H1 (cell line): ENCODE measurements at regions not wholly inside any gene's neighbourhood (a gene's known extent, or its start where the extent isn't known, plus 50 kb on each side); places are given as distances from the start of the nearest gene placed in this dataset.

ENCODE experiments used
- CTCF ChIA-PET: fragments of 300-600 bp; sonication (Branson Sonifier 250); formaldehyde crosslinking; loops from one replicate; lab custom pipeline; 2021; ENCODE audit not compliant: partially characterized antibody; lab: Charles Lee
- POLR2A ChIA-PET: fragments of 300-600 bp; sonication (Branson Sonifier 250); formaldehyde crosslinking; loops from one replicate; lab custom pipeline; 2021; ENCODE audit warnings: inconsistent platforms; ENCODE audit not compliant: partially characterized antibody; lab: Charles Lee
- DNase-seq, 2 experiments: peaks; one replicate each; pipeline versions ENCODE4 v3.0.0 to v3.0.0-alpha.2; 2010 to 2022; ENCODE audit warnings: low spot score in 2 of 2, low read depth in 1 of 2, mixed read lengths in 1 of 2
- FAIRE-seq: peaks from 2 replicates; lab custom pipeline; 2011; peaks lifted over from hg19 to GRCh38; lab: Jason Lieb, UNC
- H2AFZ ChIP-seq: 2 replicates; pipeline ENCODE4 v1.8.1; 2012; ENCODE audit warnings: low read length, inconsistent platforms
- H2AK5ac ChIP-seq: 2 replicates; pipeline ENCODE4 v1.6.1; 2013; ENCODE audit warnings: low read depth, low read length
- H2BK120ac ChIP-seq: replicated peaks from 2 replicates; pipeline ENCODE3; 2013; ENCODE audit warnings: low read depth, low read length, inconsistent platforms
- H2BK12ac ChIP-seq: 2 replicates; pipeline ENCODE4 v1.6.1; 2013; ENCODE audit warnings: low read depth, low read length
- H2BK15ac ChIP-seq: 2 replicates; pipeline ENCODE4 v1.6.1; 2013; ENCODE audit warnings: low read length
- H2BK20ac ChIP-seq: 2 replicates; pipeline ENCODE4 v1.6.1; 2013; ENCODE audit warnings: low read length
- H2BK5ac ChIP-seq: 2 replicates; pipeline ENCODE4 v1.6.1; 2013; ENCODE audit warnings: low read depth, low read length
- H3K14ac ChIP-seq: 2 replicates; pipeline ENCODE4 v1.6.1; 2013; ENCODE audit warnings: inconsistent platforms; ENCODE audit not compliant: insufficient read length
- H3K18ac ChIP-seq: 2 replicates; pipeline ENCODE4 v1.6.1; 2013; ENCODE audit warnings: low read length; ENCODE audit errors: extremely low read depth
- H3K23ac ChIP-seq: 2 replicates; pipeline ENCODE4 v1.6.1; 2013; ENCODE audit warnings: inconsistent platforms; ENCODE audit not compliant: insufficient read length
- H3K23me2 ChIP-seq: 2 replicates; pipeline ENCODE4 v1.6.1; 2013; ENCODE audit warnings: low read depth, low read length
- H3K27ac ChIP-seq: 2 replicates; pipeline ENCODE4 v1.6.1; 2011; ENCODE audit warnings: low read depth, low read length, inconsistent platforms
- H3K27me3 ChIP-seq, 4 experiments: replicated peaks in 1 of 4; 1 replicate in 1 of 4; 2 replicates in 3 of 4; pipeline versions ENCODE4 v1.6.1 to v1.8.1; 2011 to 2013; ENCODE audit warnings: low read length in 3 of 4, mild to moderate bottlenecking in 3 of 4, inconsistent platforms in 2 of 4, mixed read lengths in 2 of 4, moderate library complexity in 1 of 4; ENCODE audit not compliant: control insufficient read depth in 3 of 4, insufficient read depth in 3 of 4; ENCODE audit errors: extremely low read depth in 1 of 4
- H3K36me3 ChIP-seq, 4 experiments: 2 replicates each; pipeline versions ENCODE4 v1.6.1 to v1.8.1; 2011 to 2013; ENCODE audit warnings: mild to moderate bottlenecking in 4 of 4, low read length in 3 of 4, moderate library complexity in 2 of 4, control low read depth in 1 of 4, inconsistent platforms in 1 of 4; ENCODE audit not compliant: insufficient read depth in 4 of 4, control insufficient read depth in 2 of 4
- H3K4ac ChIP-seq: replicated peaks from 2 replicates; pipeline ENCODE3; 2013; ENCODE audit warnings: low read length, low read depth, mixed read lengths, inconsistent platforms; ENCODE audit not compliant: insufficient read length
- H3K4me1 ChIP-seq, 4 experiments: replicated peaks in 1 of 4; 1 replicate in 1 of 4; 2 replicates in 3 of 4; pipeline versions ENCODE4 v1.6.1 to v1.8.1; 2011 to 2013; ENCODE audit warnings: low read length in 3 of 4, inconsistent platforms in 2 of 4, mixed read lengths in 1 of 4; ENCODE audit not compliant: insufficient read depth in 4 of 4, control insufficient read depth in 3 of 4
- H3K4me2 ChIP-seq, 2 experiments: 2 replicates each; pipeline versions ENCODE4 v1.6.1 to v1.8.1; 2011 to 2013; ENCODE audit warnings: low read depth in 2 of 2, low read length in 2 of 2, control low read depth in 1 of 2, inconsistent platforms in 1 of 2, mild to moderate bottlenecking in 1 of 2; ENCODE audit not compliant: insufficient read depth in 1 of 2
- H3K4me3 ChIP-seq, 4 experiments: fragments of 200-600, 300-600 bp in 1 of 4; sonication (generic), shearing (Covaris generic), sonication (Bioruptor Twin) in 1 of 4; 2 replicates each; pipeline versions ENCODE4 v1.5.1 to v1.8.1; 2011 to 2016; ENCODE audit warnings: low read length in 4 of 4, low read depth in 3 of 4, control low read depth in 2 of 4, inconsistent platforms in 2 of 4, mild to moderate bottlenecking in 2 of 4, mixed read lengths in 1 of 4, moderate library complexity in 1 of 4; ENCODE audit not compliant: insufficient read depth in 2 of 4; ENCODE audit errors: extremely low read depth in 1 of 4
- H3K56ac ChIP-seq: replicated peaks from 2 replicates; pipeline ENCODE3; 2013; ENCODE audit warnings: low read depth, mild to moderate bottlenecking, mixed read lengths, low read length, inconsistent platforms; ENCODE audit not compliant: insufficient read length
- H3K79me1 ChIP-seq: 2 replicates; pipeline ENCODE4 v1.6.1; 2013; ENCODE audit warnings: low read depth, low read length, control low read depth
- H3K79me2 ChIP-seq, 2 experiments: 2 replicates each; pipeline versions ENCODE4 v1.6.1 to v1.8.1; 2012 to 2013; ENCODE audit warnings: low read length in 2 of 2, mild to moderate bottlenecking in 2 of 2, inconsistent platforms in 1 of 2; ENCODE audit not compliant: insufficient read depth in 2 of 2, control insufficient read depth in 1 of 2
- H3K9ac ChIP-seq, 4 experiments: replicated peaks in 1 of 4; 1 replicate in 1 of 4; 2 replicates in 3 of 4; pipeline versions ENCODE4 v1.6.1 to v1.8.1; 2011 to 2013; ENCODE audit warnings: low read depth in 3 of 4, low read length in 3 of 4, control low read depth in 2 of 4, mild to moderate bottlenecking in 2 of 4, moderate library complexity in 2 of 4, inconsistent platforms in 1 of 4; ENCODE audit errors: extremely low read depth in 1 of 4
- H3K9me3 ChIP-seq, 2 experiments: 2 replicates each; pipeline versions ENCODE4 v1.6.1 to v1.8.1; 2012 to 2013; ENCODE audit warnings: mild to moderate bottlenecking in 2 of 2, moderate library complexity in 2 of 2, control low read depth in 1 of 2, inconsistent platforms in 1 of 2, low read depth in 1 of 2, low read length in 1 of 2, mixed read lengths in 1 of 2; ENCODE audit not compliant: insufficient read depth in 2 of 2
- H4K20me1 ChIP-seq, 2 experiments: replicated peaks in 1 of 2; 2 replicates each; pipeline versions ENCODE3 to v1.8.1; 2011 to 2013; ENCODE audit warnings: inconsistent platforms in 2 of 2, low read length in 2 of 2, mild to moderate bottlenecking in 1 of 2; ENCODE audit not compliant: insufficient read depth in 2 of 2, control insufficient read depth in 1 of 2
- H4K5ac ChIP-seq: 2 replicates; pipeline ENCODE4 v1.6.1; 2013; ENCODE audit warnings: low read length, low read depth, mixed read lengths, inconsistent platforms; ENCODE audit not compliant: insufficient read length
- H4K8ac ChIP-seq: 2 replicates; pipeline ENCODE4 v1.8.0; 2013; ENCODE audit warnings: mild to moderate bottlenecking, moderate library complexity, low read length, inconsistent platforms; ENCODE audit not compliant: insufficient read depth; ENCODE audit errors: extremely low read depth
- H4K91ac ChIP-seq: replicated peaks from 2 replicates; pipeline ENCODE3; 2013; ENCODE audit warnings: low read length, mixed read lengths, inconsistent platforms; ENCODE audit not compliant: insufficient read length
- CEBPB ChIP-seq: IDR thresholded peaks from 2 replicates; pipeline ENCODE4 v1.6.1; 2012; ENCODE audit warnings: low read depth, low read length
- CTBP2 ChIP-seq: IDR thresholded peaks from 2 replicates; pipeline ENCODE4 v1.7.0; 2011; ENCODE audit warnings: borderline replicate concordance, mild to moderate bottlenecking, moderate library complexity, mixed read lengths, low read length; ENCODE audit not compliant: insufficient read depth, insufficient read length
- EGR1 ChIP-seq: IDR thresholded peaks from 2 replicates; pipeline ENCODE4 v1.6.1; 2011; ENCODE audit warnings: low read depth, low read length, borderline replicate concordance
- FOSL1 ChIP-seq: IDR thresholded peaks from 2 replicates; pipeline ENCODE4 v1.6.1; 2011; ENCODE audit warnings: mild to moderate bottlenecking, low read depth, low read length, moderate library complexity; ENCODE audit not compliant: insufficient read depth
- HDAC2 ChIP-seq, 2 experiments: fragments of 300-600 bp in 1 of 2; sonication (generic) in 1 of 2; IDR thresholded peaks; 2 replicates each; pipeline ENCODE4 v1.6.1; 2011 to 2012; ENCODE audit warnings: low read depth in 2 of 2, low read length in 2 of 2, mild to moderate bottlenecking in 2 of 2, moderate library complexity in 2 of 2, borderline replicate concordance in 1 of 2, inconsistent platforms in 1 of 2
- POLR2A ChIP-seq, 2 experiments: IDR thresholded peaks; 1 replicate in 1 of 2; 2 replicates in 1 of 2; pipeline ENCODE4 v1.6.1; 2011; ENCODE audit warnings: low read depth in 2 of 2, low read length in 2 of 2, mild to moderate bottlenecking in 2 of 2; ENCODE audit errors: control extremely low read depth in 1 of 2
- RAD21 ChIP-seq, 2 experiments: IDR thresholded peaks in 1 of 2; conservative IDR thresholded peaks in 1 of 2; 2 replicates each; pipeline ENCODE4 v1.6.1; 2011; ENCODE audit warnings: low read depth in 2 of 2, low read length in 2 of 2, improper control_type of control experiment in 1 of 2, inconsistent platforms in 1 of 2, mild to moderate bottlenecking in 1 of 2, moderate library complexity in 1 of 2
- RFX5 ChIP-seq: IDR thresholded peaks from 2 replicates; pipeline ENCODE4 v1.6.1; 2011; ENCODE audit warnings: low read depth, low read length, improper control_type of control experiment, borderline replicate concordance
- RXRA ChIP-seq: IDR thresholded peaks from 2 replicates; pipeline ENCODE4 v1.6.1; 2011; ENCODE audit warnings: low read depth, mild to moderate bottlenecking, low read length, moderate library complexity; ENCODE audit not compliant: insufficient read depth
- SIX5 ChIP-seq: IDR thresholded peaks from 2 replicates; pipeline ENCODE4 v1.6.1; 2011; ENCODE audit warnings: mild to moderate bottlenecking, low read depth, low read length
- SUZ12 ChIP-seq: fragments of 200-600 bp; sonication (generic); IDR thresholded peaks from 2 replicates; pipeline ENCODE4 v1.6.1; 2012; ENCODE audit warnings: mild to moderate bottlenecking, inconsistent platforms, low read length, moderate library complexity, mixed read lengths
- TAF1 ChIP-seq: IDR thresholded peaks from 2 replicates; pipeline ENCODE4 v1.6.1; 2011; ENCODE audit warnings: mild to moderate bottlenecking, low read depth, low read length
- TCF12 ChIP-seq: IDR thresholded peaks from 2 replicates; pipeline ENCODE4 v1.6.1; 2011; ENCODE audit warnings: low read depth, mild to moderate bottlenecking, low read length
- YY1 ChIP-seq: IDR thresholded peaks from 2 replicates; pipeline ENCODE4 v1.6.1; 2011; ENCODE audit warnings: low read depth, mild to moderate bottlenecking, low read length
- WGBS, 2 experiments: shearing (Covaris generic) in 1 of 2; methylation state at CpG; one replicate each; pipeline versions ENCODE4 v1.1.6 to v1.1.7; 2013 to 2015; ENCODE audit warnings: low lambda C conversion rate in 2 of 2, mixed read lengths in 2 of 2, inconsistent platforms in 1 of 2, low coverage in 1 of 2, missing lambda C conversion rate in 1 of 2; ENCODE audit not compliant: insufficient replicate concordance in 2 of 2, insufficient coverage in 1 of 2, insufficient read length in 1 of 2; ENCODE audit errors: extremely low coverage in 1 of 2, missing lambda C conversion rate in 1 of 2; 5-methylcytosine and 5-hydroxymethylcytosine counted together

GRCh38 chr15:98263787-98264186 lies 303.3 kb downstream of the ARRDC4 start:
- no peak overlapping the region for H2BK120ac ChIP-seq
- H2AFZ ChIP-seq: no peak overlapping the region
- no peak overlapping the region for H2BK12ac ChIP-seq
- POLR2A ChIA-PET: no interaction called here
- H3K4me1 ChIP-seq: no peaks in the 10 kb centered on the region
- H3K4ac ChIP-seq: no peak overlapping the region
- H3K79me1 ChIP-seq: no peaks in the 10 kb centered on the region
- no peak overlapping the region for H3K18ac ChIP-seq
- no peak overlapping the region for H3K27ac ChIP-seq
- no peak overlapping the region for H3K9ac ChIP-seq
- DNase-seq (no peak), FAIRE-seq (no peak)
- no peak overlapping the region for H3K4me2 ChIP-seq
- H3K14ac ChIP-seq: no peak overlapping the region
- no peak for TF ChIP-seq FOSL1
- no peak for TF ChIP-seq RXRA
- TF ChIP-seq SUZ12: no peak
- TF ChIP-seq HDAC2 (IDR thresholded peaks at IDR 0.05; ENCODE audit: borderline replicate concordance in 1 of 2, low read depth in 2 of 2, low read length in 2 of 2): no peak
- TF ChIP-seq SIX5: no peak
- TF ChIP-seq CTBP2: no peak
- no peak for TF ChIP-seq RAD21 (IDR thresholded peaks at IDR 0.05 in 1 of 2, conservative IDR thresholded peaks at IDR 0.05 in 1 of 2; ENCODE audit: low read depth in 2 of 2, low read length in 2 of 2)
- TF ChIP-seq TCF12: no peak
- TF ChIP-seq RFX5: no peak
- TF ChIP-seq EGR1: no peak
- TF ChIP-seq CEBPB: no peak
- no peak for TF ChIP-seq TAF1
- no peak for TF ChIP-seq YY1
- no peak for TF ChIP-seq POLR2A (IDR thresholded peaks at IDR 0.05; ENCODE audit: control extremely low read depth in 1 of 2, low read depth in 2 of 2, low read length in 2 of 2)
- TF ChIP-seq, all 59 proteins: peak for 0
- H3K27me3 ChIP-seq: no peaks in the 10 kb centered on the region
- no peak overlapping the region for H2BK5ac ChIP-seq
- H2BK20ac ChIP-seq: no peak overlapping the region
- H3K23me2 ChIP-seq: no peaks in the 10 kb centered on the region
- CTCF ChIA-PET: interaction anchor here (1.0 kb wide), 1 partner anchor 8 kb away, joined by 3 read pairs; no protein-coding TSS in a partner anchor
- H3K56ac ChIP-seq: no peak overlapping the region
- peaks cover 0 to 3% (median 0%) of the 10 kb centered on the region in 4 experiments; a peak in 1 of 8 replicates for H3K36me3 ChIP-seq
- H4K5ac ChIP-seq: no peak overlapping the region
- 94% methylated on average over 2 of the region's 2 CpGs; no CpG with 5 or more reads in 1 of the 2 experiments for WGBS, 2 experiments
- H4K8ac ChIP-seq: no peak overlapping the region
- H2BK15ac ChIP-seq: no peak overlapping the region
- no peak overlapping the region for H2AK5ac ChIP-seq
- H3K9me3 ChIP-seq: peaks cover 11 to 16% of the 10 kb centered on the region in 2 experiments
- no peaks in the 10 kb centered on the region for H4K20me1 ChIP-seq
- no peak overlapping the region for H3K4me3 ChIP-seq
- H4K91ac ChIP-seq: no peak overlapping the region
- no peaks in the 10 kb centered on the region for H3K79me2 ChIP-seq
- H3K23ac ChIP-seq: no peak overlapping the region
